ENCODE measurements at regions not wholly inside any gene's neighbourhood (a gene's known extent, or its start where the extent isn't known, plus 50 kb on each side); places are given as distances from the start of the nearest gene placed in this dataset.

DNA sequence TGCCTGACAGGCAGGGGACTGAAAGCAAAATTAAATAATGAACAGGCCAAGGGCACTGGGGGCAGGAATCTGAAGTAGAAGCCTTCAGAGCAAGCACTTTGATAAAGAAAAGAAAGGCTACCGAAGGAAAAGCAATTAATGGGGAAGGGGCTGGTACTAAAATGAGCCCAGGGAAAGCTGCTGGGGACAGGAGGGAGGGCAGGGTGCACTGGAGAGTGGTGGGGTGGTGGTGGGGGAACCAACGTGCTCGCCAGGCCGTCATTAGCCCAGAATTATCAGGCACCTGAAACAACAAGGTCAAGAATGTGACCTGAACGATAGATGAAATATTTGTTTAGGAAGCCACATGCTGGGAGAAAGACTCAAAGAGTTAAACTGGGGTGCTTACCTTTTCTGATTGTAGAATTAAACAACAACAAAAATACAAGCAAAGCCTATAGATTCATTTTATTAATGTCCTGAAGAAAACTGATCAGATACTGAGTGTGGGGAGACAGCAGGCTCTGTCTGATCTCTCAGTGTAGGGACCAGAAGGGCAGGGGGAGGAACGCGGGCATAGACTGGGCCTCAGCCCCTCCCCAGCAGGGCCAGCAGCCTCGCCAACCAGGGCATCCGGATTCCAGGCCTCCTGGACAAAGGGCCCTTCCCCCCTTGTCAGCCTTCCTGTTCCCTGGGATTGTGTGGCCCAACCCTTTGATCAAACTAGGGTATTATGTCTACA is 239.7 kb upstream of the KLF3 start:
- no peak for DNase-seq (ENCODE audit: low spot score)

DNA sequence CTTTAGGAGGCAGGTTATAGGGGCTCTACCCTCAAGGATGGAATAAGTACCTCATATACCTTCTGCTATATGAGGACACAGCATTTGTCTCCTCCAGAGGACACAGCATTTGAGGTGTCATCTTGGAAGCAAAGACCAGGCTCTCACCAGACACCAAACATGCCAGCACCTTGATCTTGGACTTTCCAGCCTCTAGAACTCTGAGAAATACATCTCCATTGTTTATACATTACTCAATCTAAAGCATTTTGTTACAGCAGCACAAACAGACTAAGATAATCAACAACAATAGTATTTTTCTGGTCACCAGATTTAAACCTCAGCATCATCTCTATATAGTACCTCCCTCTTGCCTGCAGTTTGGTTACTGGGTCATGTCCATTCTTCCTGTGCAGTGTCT is 237.5 kb upstream of the KLF3 start:
- DNase-seq (ENCODE audit: low spot score), result no peak

GRCh38 chr4:38430841-38431240 is 233.2 kb upstream of the KLF3 start:
- DNase-seq (ENCODE audit: low spot score), result no peak

DNA sequence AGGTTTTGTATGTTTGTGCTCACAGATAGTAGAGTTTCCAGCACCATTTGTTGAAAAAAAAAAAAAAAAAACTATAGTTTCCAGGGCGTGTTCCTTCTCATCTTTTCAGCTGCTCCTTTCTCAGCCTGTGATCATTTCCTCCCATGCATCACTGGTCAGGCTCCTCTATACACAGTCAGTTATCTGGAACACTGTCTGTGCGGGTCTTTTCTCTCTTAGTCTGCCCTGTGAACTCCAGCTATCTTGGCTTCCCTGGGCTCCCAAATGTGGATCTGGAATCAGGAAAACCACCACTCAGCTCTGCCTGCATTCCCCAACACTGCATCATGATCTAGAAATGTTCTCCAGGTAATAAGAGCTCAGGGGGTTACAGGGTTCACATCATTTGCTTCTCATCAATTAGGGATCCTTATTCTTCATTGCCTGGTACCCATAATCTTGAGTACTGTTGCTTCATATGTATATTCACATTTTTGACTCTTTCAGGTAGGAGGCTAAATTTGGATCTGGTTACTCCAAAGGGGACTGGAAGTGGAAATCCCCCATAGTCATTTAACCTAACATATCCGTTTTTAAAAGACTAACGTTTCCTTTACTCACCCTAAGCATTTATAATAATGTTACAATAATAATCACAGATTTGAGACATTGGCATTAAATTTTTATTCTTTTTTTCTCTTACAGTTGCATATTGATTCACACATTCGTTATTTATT is 221.8 kb upstream of the KLF3 start:
- DNase-seq (ENCODE audit: low spot score), result no peak

DNA sequence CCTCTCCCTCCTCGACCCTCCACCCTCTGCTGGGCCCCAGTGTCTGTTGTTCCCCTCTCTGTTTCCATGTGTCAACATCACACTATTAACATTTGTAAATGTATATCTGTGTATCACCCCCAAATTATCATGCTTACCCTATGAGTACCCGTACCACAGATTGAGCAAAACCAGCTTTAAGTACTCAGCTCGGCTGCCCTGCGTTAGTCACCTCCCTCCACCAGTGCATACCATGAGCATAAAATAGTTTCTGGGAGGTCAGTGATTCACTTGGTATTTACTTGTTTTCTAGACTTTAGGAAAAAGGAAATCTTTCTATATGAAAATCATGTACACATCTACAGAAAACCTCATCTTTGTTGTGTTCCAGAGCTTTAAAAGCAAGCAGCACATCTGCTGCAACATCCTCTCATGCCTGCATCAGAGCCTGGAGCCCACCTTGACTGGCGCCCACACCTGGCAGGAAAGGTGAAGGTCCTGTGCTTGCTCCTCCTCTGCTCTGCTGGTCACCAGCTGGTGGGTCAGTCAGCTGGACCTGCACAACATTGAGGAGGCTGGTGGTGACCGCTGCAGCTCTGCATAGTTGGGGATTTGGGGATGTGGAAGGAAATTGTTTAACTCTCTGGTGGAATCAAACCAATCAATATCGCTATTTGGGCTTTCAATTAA is 214.4 kb upstream of the KLF3 start:
- no peak for DNase-seq (ENCODE audit: low spot score)

DNA sequence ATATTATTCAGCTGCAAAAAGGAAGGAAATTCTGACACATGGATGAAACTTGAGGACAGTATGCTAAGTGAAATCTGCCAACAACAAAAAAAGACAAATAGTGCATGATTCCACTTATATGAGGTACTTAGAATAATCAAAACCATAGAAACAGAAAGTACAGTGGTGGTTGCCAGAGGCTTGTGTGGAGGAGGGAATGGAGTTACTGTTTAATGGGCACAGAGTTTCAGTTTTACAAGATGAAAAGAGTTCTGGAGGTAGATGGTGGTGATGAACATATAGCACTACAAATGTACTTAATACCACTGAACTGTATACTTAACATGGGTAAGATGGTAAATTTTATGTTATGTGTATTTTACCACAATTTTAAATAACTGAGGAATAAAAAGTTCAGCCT is 212.0 kb upstream of the KLF3 start:
- no peak for DNase-seq (ENCODE audit: low spot score)

GRCh38 chr4:38452542-38452941 is 211.5 kb upstream of the KLF3 start:
- DNase-seq (ENCODE audit: low spot score), result no peak

- DNase-seq (ENCODE audit: low spot score), result no peak
These were observed 210.6 kb upstream of the KLF3 start for GRCh38 chr4:38453253-38453881.

GRCh38 chr4:38454284-38454683 is 209.7 kb upstream of the KLF3 start:
- no peak for DNase-seq (ENCODE audit: low spot score)

- DNase-seq (ENCODE audit: low spot score), result no peak
These were observed 208.7 kb upstream of the KLF3 start for GRCh38 chr4:38455092-38455862.

DNA sequence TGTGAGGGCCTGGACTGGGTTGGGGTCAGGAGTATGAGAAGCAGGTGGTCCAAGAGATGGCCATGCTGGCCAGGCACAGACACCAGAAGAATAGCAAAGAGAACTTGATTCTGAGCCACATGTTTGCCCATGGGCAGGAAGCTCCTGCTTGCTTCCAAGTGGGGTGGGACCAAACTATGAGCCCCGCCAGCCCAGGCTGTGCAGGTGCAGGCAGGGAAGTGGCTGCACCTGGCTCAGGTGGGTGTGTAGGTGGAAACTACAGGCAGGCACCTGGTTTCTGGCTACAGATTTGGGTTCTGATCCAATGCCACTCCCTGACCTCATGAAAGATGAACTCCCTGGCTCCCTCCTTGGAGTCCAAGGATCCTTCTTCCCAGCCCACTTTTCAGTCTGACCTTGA is 207.9 kb upstream of the KLF3 start:
- DNase-seq (ENCODE audit: low spot score), result no peak

DNA sequence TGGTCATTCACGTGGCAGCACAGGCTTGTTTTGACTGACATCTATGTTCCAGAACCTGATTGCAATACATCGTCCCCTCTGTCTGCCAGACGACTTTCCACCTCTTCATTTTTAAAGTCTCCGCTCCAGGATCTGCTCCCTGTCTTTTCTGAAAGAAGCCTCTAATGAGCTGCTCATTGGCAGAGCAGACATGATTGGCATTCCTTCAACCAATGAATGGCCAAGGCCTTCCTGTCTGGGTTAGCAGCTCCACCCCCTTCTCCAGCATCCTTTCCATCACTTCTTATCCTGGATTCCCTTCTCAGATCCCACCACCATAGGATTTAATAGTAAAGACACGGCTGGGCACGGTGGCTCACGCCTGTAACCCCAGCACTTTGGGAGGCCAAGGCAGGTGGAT is 202.7 kb upstream of the KLF3 start:
- DNase-seq (ENCODE audit: low spot score), result no peak

DNA sequence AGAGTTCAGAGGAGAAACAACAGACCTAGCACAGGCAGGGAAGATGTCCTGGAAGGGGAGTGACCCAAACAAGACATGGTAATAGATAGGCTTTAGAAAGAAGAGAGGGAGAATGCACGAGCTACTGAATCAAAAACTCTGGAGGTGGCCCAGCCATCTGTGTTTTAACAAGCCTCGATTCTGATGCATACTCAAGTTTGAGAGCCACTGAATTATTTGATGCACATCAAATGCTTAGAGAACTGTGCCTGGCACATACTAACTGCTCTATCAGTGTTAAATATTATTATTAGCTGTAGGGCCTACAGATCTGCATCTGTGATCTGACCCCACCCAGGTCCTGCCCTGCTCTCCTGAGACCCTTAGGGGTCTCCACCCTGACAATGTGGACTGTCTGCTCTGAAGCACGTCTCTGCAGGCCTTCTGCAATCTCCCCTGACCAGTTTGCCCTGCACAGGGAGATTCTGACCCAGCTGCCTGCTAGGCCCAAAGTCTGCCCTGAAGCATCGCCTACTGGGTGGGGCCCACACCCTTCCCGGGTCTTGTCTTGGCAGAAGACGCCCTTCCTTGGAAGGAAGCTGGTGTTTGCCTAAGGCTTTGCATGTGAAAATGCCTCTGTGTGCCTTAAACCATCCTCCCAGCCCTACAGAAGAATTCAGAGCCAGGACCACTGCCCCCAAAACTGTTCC is 201.5 kb upstream of the KLF3 start:
- no peak for DNase-seq (ENCODE audit: low spot score)

DNA sequence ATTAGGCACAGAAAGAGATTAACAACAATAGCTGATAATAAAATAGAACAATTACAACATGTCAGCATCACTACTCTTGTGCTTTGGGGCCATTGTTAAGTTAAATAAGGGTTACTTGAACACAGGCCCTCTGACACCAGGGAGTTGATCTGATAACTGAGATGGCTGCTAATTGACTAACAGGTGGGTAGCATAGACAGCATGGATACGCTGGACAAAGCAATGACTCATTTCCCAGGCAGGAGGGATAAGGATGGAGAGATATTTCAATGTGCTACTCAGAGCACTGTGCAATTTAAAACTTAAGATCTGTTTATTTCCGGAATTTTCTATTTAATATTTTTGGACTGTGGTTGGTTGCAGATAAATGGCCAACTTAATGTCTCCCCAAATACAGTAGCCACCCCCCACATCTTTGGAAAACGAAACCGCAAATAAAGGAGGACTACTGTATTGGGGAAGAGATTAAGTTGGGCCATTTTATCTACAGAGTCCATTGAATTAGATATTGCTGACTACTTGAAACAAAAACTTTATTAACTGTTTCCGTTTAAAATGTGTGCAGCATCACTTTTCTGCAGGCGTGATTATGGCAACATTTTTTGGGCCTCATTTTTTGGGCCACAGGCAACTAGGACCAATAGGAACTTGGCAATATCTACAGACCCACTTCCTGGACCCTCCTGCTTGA is 200.6 kb upstream of the KLF3 start:
- DNase-seq (ENCODE audit: low spot score), result no peak

DNA sequence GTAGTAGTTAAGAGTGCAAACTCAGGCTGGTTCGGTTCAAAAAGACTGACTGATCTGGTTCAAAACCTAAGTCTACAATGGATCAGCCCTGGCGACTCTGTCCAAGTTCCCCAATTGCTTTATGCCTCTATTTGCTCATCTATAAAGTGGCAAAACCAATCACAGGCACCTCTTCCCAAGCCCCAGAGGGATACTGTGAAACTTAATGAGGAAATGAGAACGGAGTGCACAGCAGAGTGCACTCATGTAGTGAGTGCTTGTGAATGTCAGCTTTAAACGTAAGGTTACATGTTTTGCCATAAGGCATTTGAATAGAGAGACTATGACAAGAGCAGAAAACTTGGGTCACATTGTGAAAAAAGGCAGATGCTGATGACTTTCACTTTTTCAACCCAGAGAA is 199.7 kb upstream of the KLF3 start:
- DNase-seq (ENCODE audit: low spot score), result no peak

GRCh38 chr4:38466401-38466800 is 197.6 kb upstream of the KLF3 start:
- no peak for DNase-seq (ENCODE audit: low spot score)

DNA sequence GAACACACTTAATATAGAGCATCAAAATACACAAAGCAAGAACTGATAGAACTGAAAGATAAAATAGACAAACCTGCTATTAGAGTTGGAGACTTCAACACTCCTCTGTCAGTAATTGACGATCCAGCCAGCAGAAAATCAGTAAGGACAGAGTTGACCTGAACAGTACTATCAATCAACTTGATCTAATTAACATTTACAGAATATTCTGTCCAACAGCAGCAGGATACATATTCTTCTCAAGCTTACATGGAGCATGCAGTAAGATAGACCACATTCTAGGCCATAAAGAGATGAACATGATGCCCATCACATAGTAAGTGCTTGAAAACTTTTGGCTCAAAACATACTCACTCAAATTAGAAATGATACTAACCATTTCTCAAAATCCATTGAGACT is 196.7 kb upstream of the KLF3 start:
- DNase-seq (ENCODE audit: low spot score), result no peak

DNA sequence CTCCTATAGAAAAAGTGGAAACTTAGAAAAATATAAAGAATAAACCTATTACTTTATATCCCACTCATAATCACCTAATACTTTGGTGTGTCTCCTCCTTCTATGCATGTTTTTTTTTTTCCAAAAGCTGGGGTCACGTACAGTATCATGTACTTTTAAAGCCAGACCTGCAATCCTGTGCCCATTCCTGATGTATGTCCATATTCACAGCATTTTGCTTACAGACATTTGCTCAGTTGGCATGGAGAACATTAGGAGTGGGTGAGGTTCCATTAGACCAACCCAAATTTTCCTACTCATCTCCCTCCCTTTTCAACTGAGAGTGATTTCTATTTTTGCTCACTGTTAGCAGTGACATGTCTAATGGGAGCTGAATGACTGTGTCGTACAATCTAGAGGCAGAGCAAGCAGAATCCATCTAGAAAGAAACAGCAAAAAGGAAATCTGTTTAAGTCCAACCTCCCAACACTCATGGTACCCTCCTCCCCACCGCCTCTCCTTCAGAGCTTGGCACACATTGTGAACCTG is 195.6 kb upstream of the KLF3 start:
- DNase-seq (ENCODE audit: low spot score), result no peak

GRCh38 chr4:38469410-38469809 is 194.6 kb upstream of the KLF3 start:
- no peak for DNase-seq (ENCODE audit: low spot score)

- no peak for DNase-seq (ENCODE audit: low spot score)
These were observed 193.2 kb upstream of the KLF3 start for GRCh38 chr4:38470735-38471262.

All from CD4-positive, alpha-beta T cell treated with Interleukin-2 at 100 ng/mL for 4 hours (primary cell).